ENCODE measurements at regions not wholly inside any gene's neighbourhood (a gene's known extent, or its start where the extent isn't known, plus 50 kb on each side); places are given as distances from the start of the nearest gene placed in this dataset.

GRCh38 chr5:104273725-104274124 is 711.1 kb upstream of the NUDT12 start:
- TF ChIP-seq, protein P1, sequence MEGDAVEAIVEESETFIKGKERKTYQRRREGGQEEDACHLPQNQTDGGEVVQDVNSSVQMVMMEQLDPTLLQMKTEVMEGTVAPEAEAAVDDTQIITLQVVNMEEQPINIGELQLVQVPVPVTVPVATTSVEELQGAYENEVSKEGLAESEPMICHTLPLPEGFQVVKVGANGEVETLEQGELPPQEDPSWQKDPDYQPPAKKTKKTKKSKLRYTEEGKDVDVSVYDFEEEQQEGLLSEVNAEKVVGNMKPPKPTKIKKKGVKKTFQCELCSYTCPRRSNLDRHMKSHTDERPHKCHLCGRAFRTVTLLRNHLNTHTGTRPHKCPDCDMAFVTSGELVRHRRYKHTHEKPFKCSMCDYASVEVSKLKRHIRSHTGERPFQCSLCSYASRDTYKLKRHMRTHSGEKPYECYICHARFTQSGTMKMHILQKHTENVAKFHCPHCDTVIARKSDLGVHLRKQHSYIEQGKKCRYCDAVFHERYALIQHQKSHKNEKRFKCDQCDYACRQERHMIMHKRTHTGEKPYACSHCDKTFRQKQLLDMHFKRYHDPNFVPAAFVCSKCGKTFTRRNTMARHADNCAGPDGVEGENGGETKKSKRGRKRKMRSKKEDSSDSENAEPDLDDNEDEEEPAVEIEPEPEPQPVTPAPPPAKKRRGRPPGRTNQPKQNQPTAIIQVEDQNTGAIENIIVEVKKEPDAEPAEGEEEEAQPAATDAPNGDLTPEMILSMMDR (conservative IDR thresholded peaks at IDR 0.05; ENCODE audit: low read length), result no peak
- TF ChIP-seq EZH2phosphoT487 (IDR thresholded peaks at IDR 0.05; ENCODE audit: borderline replicate concordance, low read depth, low read length), result no peak
